ENCODE measurements at regions not wholly inside any gene's neighbourhood (a gene's known extent, or its start where the extent isn't known, plus 50 kb on each side); places are given as distances from the start of the nearest gene placed in this dataset.

- TF ChIP-seq CTCF (IDR thresholded peaks at IDR 0.05) (no peak), POLR2A (IDR thresholded peaks at IDR 0.05) (no peak)
Observed at GRCh38 chr7:35875292-35875691, 74.4 kb downstream of the SEPTIN7 start.
